ENCODE measurements at regions not wholly inside any gene's neighbourhood (a gene's known extent, or its start where the extent isn't known, plus 50 kb on each side); places are given as distances from the start of the nearest gene placed in this dataset.

GRCh38 chr7:142412551-142413193 is 154.8 kb upstream of the PRSS58 start:
- Histone ChIP-seq H4K20me1 (replicated peaks; ENCODE audit: insufficient read depth) (no peaks in the 10 kb centered on the region), H3K4me2 (no peak overlapping the region), H3K9me2 (ENCODE audit: insufficient read depth) (no peaks in the 10 kb centered on the region), H3K27me3 (ENCODE audit: insufficient read depth) (no peaks in the 10 kb centered on the region), H3F3A (replicated peaks; ENCODE audit: low read depth) (no peaks in the 10 kb centered on the region), H3K36me3 (ENCODE audit: insufficient read depth) (no peaks in the 10 kb centered on the region), H3K4me3 (no peak overlapping the region), H3K79me2 (replicated peaks; ENCODE audit: insufficient read depth) (no peaks in the 10 kb centered on the region), H3K27ac (ENCODE audit: low read depth) (no peak overlapping the region), H2AFZ (peak overlapping the region; percentile 54), H3K4me1 (ENCODE audit: insufficient read depth) (peaks cover 3% of the 10 kb centered on the region; the same call in 1 of the 2 replicates)
- Mint-ChIP-seq H3K36me3 (ENCODE audit: low read depth) (no peaks in the 10 kb centered on the region), H3K9me3 (no peaks in the 10 kb centered on the region; the same call in 2 of the 3 replicates), H3K27ac (peak overlapping the region; percentile 85), H3K4me1 (peaks cover 10% of the 10 kb centered on the region), H3K4me3 (no peak overlapping the region), H3K27me3 (ENCODE audit: insufficient read depth, low read depth, poor library complexity) (no peaks in the 10 kb centered on the region)
- ATAC-seq, result peak; percentile 91
- DNase-seq (ENCODE audit: low spot score), result peak; percentile 92
- TF ChIP-seq STAT1 (IDR thresholded peaks at IDR 0.05; ENCODE audit: unreplicated experiment) (no peak), ETS1 (IDR thresholded peaks at IDR 0.05) (no peak), ZNF331 (CRISPR knock-in tag; IDR thresholded peaks at IDR 0.05; ENCODE audit: low read depth) (no peak), EZH2 (IDR thresholded peaks at IDR 0.05; ENCODE audit: low read depth, unreplicated experiment) (no peak), POLR2AphosphoS5 (IDR thresholded peaks at IDR 0.05; ENCODE audit: low read depth) (no peak), CTCF (conservative IDR thresholded peaks at IDR 0.05; ENCODE audit: low read depth in 2 of 2) (peak; percentile 93 to 96), REST (IDR thresholded peaks at IDR 0.05; ENCODE audit: unreplicated experiment) (no peak), CREB1 (CRISPR knock-in tag; IDR thresholded peaks at IDR 0.05; ENCODE audit: low read depth) (no peak), JUNB (IDR thresholded peaks at IDR 0.05; ENCODE audit: unreplicated experiment) (no peak)

Measured in GM23338 (cell line).